ENCODE measurements at regions not wholly inside any gene's neighbourhood (a gene's known extent, or its start where the extent isn't known, plus 50 kb on each side); places are given as distances from the start of the nearest gene placed in this dataset.

GRCh38 chr1:116254776-116255175, 118.3 kb upstream of the ATP1A1 start:
- TF ChIP-seq ZNF316 (IDR thresholded peaks at IDR 0.05) (no peak), ZNF274 (IDR thresholded peaks at IDR 0.05; ENCODE audit: borderline replicate concordance, low read depth, low read length) (no peak), MXI1 (IDR thresholded peaks at IDR 0.05; ENCODE audit: low read depth, low read length) (no peak), MITF (IDR thresholded peaks at IDR 0.05) (no peak), ZNF3 (CRISPR knock-in tag; IDR thresholded peaks at IDR 0.05) (no peak), CTCF (IDR thresholded peaks at IDR 0.05 in 2 of 3, conservative IDR thresholded peaks at IDR 0.05 in 1 of 3; ENCODE audit: insufficient read depth in 2 of 3, low read depth in 1 of 3, low read length in 3 of 3) (no peak), ZNF76 (CRISPR knock-in tag; IDR thresholded peaks at IDR 0.05; ENCODE audit: borderline replicate concordance) (no peak), FOS (IDR thresholded peaks at IDR 0.05; ENCODE audit: extremely low read depth, insufficient read length) (no peak), KAT2B (IDR thresholded peaks at IDR 0.05; ENCODE audit: low read depth, low read length) (no peak), ZNF121 (CRISPR knock-in tag; conservative IDR thresholded peaks at IDR 0.05) (no peak), ZNF592 (IDR thresholded peaks at IDR 0.05) (no peak), NBN (IDR thresholded peaks at IDR 0.05; ENCODE audit: low read depth) (no peak), TEAD1 (CRISPR knock-in tag; IDR thresholded peaks at IDR 0.05) (no peak)

All from K562 (cell line).